Testis (tissue), 2 donors: ENCODE measurements at regions not wholly inside any gene's neighbourhood (a gene's known extent, or its start where the extent isn't known, plus 50 kb on each side); places are given as distances from the start of the nearest gene placed in this dataset.

ENCODE experiments used
- DNase-seq: peaks from one replicate; pipeline ENCODE4 v3.0.0-alpha.2; 2019
- H3K27ac ChIP-seq, 2 donors: fragments of 200-600 bp; sonication (generic); one replicate each; pipeline ENCODE4 v1.5.1; 2019
- H3K27me3 ChIP-seq: fragments of 200-600 bp; sonication (generic); one replicate; pipeline ENCODE4 v1.5.1; 2019
- H3K36me3 ChIP-seq: fragments of 200-600 bp; sonication (generic); one replicate; pipeline ENCODE4 v1.5.1; 2017; ENCODE audit warnings: low read depth; ENCODE audit errors: missing control alignments
- H3K4me1 ChIP-seq: fragments of 200-600 bp; sonication (generic); one replicate; pipeline ENCODE4 v1.5.1; 2019
- H3K4me3 ChIP-seq, 2 donors: fragments of 200-600 bp; sonication (generic); one replicate each; pipeline ENCODE4 v1.5.1; 2017 to 2019
- H3K9me3 ChIP-seq: fragments of 200-600 bp; sonication (generic); one replicate; pipeline ENCODE4 v1.5.1; 2017
- POLR2A ChIP-seq: fragments of 450-650 bp; IDR thresholded peaks from one replicate; pipeline ENCODE4 v1.6.1; 2017; ENCODE audit warnings: antibody characterized with exemption, mild to moderate bottlenecking, moderate library complexity
- WGBS, 2 donors: methylation state at CpG; one replicate each; pipeline ENCODE4 v1.1.5; 2018; 5-methylcytosine and 5-hydroxymethylcytosine counted together
- intact Hi-C: fragments of 100-400 bp; cut with DNase I; formaldehyde crosslinking; loops from one replicate; pipeline ENCODE4 v1.15.1; 2023; ENCODE audit warnings: low total_unique reads
- TF ChIP-seq, protein P1 (sequence below), 3 experiments: fragments of 450-650 bp in 2 of 3; fragments of 200-600 bp in 1 of 3; sonication (generic) in 1 of 3; IDR thresholded peaks; one replicate each; pipeline ENCODE4 v1.5.1; 2016 to 2019; ENCODE audit warnings: antibody characterized with exemption in 3 of 3, mild to moderate bottlenecking in 2 of 3, moderate library complexity in 1 of 3

- no peaks in the 10 kb centered on the region for H3K36me3 ChIP-seq
- H3K27ac ChIP-seq, result no peak overlapping the region
- no peaks in the 10 kb centered on the region for H3K4me1 ChIP-seq
- WGBS, 2 donors, result 89 to 91% methylated on average over 3 of the region's 3 CpGs
- intact Hi-C loops, result no loop called here
- no peak overlapping the region for H3K4me3 ChIP-seq
- no peaks in the 10 kb centered on the region for H3K27me3 ChIP-seq
- H3K9me3 ChIP-seq, result no peaks in the 10 kb centered on the region
- TF ChIP-seq, protein P1, sequence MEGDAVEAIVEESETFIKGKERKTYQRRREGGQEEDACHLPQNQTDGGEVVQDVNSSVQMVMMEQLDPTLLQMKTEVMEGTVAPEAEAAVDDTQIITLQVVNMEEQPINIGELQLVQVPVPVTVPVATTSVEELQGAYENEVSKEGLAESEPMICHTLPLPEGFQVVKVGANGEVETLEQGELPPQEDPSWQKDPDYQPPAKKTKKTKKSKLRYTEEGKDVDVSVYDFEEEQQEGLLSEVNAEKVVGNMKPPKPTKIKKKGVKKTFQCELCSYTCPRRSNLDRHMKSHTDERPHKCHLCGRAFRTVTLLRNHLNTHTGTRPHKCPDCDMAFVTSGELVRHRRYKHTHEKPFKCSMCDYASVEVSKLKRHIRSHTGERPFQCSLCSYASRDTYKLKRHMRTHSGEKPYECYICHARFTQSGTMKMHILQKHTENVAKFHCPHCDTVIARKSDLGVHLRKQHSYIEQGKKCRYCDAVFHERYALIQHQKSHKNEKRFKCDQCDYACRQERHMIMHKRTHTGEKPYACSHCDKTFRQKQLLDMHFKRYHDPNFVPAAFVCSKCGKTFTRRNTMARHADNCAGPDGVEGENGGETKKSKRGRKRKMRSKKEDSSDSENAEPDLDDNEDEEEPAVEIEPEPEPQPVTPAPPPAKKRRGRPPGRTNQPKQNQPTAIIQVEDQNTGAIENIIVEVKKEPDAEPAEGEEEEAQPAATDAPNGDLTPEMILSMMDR (IDR thresholded peaks at IDR 0.05), result no peak
- TF ChIP-seq POLR2A, result no peak
- no peak for DNase-seq
Observed at GRCh38 chr11:97966901-97967300, 1053.8 kb upstream of the CNTN5 start.

DNA sequence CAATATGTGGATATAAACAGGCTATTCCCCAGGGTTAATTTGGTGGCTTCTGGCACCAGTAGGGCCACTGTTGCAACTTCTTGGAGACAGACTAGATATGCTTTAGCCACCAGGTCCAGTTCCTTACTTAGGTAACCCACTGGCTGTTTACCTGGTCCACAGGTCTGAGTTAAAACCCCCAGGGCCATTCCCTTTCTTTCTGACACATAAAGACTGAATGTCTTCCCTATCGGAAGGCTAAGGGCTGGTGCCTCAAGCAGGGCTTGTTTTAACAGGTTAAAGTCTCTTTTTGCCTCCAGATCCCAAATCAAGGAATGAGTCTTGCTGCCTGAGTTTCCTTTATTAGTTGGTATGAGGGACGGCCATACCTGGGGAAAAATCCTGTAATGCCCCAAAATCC is 1052.7 kb upstream of the CNTN5 start:
- no peak overlapping the region for H3K4me3 ChIP-seq
- intact Hi-C loops, result no loop called here
- 87 to 90% methylated on average over 2 of the region's 2 CpGs for WGBS, 2 donors
- TF ChIP-seq, protein P1 (IDR thresholded peaks at IDR 0.05), result no peak
- TF ChIP-seq POLR2A, result no peak
- H3K4me1 ChIP-seq, result no peaks in the 10 kb centered on the region
- no peaks in the 10 kb centered on the region for H3K27me3 ChIP-seq
- H3K36me3 ChIP-seq, result no peaks in the 10 kb centered on the region
- H3K27ac ChIP-seq, result no peak overlapping the region
- no peak for DNase-seq
- H3K9me3 ChIP-seq, result no peaks in the 10 kb centered on the region

- Histone ChIP-seq H3K36me3 (no peaks in the 10 kb centered on the region), H3K4me1 (no peaks in the 10 kb centered on the region), H3K9me3 (no peaks in the 10 kb centered on the region), H3K4me3 (no peak overlapping the region), H3K27me3 (no peaks in the 10 kb centered on the region), H3K27ac (no peak overlapping the region)
- no peak for TF ChIP-seq POLR2A
- TF ChIP-seq, protein P1 (IDR thresholded peaks at IDR 0.05), result no peak
- DNase-seq, result no peak
- intact Hi-C loops, result no loop called here
- 62 to 71% methylated on average over 3 to 5 of the region's 5 CpGs for WGBS, 2 donors
Observed at GRCh38 chr11:97972731-97973130, 1048.0 kb upstream of the CNTN5 start.

DNA sequence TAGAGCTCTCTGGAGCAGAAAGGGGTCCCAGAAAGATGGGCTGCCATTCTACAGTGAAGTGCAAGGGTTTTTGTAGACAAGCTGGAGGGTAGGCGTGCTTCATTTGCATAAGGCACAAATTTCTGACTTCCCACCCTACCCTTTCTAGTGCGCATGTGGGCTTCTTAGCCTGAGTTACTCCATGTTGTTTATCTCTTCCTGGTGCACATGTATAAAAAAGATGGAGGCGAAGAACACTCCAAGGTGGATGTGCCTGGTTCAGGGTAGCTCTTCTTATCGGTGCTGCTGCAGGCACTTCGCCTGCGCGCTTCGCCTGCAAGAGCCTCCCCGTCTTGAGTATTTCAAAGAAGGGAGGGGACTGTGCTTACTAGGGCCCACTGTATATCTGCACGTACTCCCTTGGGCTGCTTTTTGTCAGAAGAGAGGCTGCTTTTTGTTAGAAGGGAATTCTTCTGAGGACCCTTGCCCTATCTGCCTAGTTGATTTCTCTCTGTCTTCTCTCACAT is 1047.3 kb upstream of the CNTN5 start:
- intact Hi-C loops, result no loop called here
- H3K36me3 ChIP-seq, result no peaks in the 10 kb centered on the region
- WGBS, 2 donors, result 52 to 66% methylated on average over 7 to 9 of the region's 10 CpGs
- no peaks in the 10 kb centered on the region for H3K27me3 ChIP-seq
- TF ChIP-seq POLR2A, result no peak
- TF ChIP-seq, protein P1 (IDR thresholded peaks at IDR 0.05), result no peak
- no peak for DNase-seq
- no peak overlapping the region for H3K27ac ChIP-seq
- no peaks in the 10 kb centered on the region for H3K9me3 ChIP-seq
- H3K4me1 ChIP-seq, result no peaks in the 10 kb centered on the region
- no peak overlapping the region for H3K4me3 ChIP-seq

DNA sequence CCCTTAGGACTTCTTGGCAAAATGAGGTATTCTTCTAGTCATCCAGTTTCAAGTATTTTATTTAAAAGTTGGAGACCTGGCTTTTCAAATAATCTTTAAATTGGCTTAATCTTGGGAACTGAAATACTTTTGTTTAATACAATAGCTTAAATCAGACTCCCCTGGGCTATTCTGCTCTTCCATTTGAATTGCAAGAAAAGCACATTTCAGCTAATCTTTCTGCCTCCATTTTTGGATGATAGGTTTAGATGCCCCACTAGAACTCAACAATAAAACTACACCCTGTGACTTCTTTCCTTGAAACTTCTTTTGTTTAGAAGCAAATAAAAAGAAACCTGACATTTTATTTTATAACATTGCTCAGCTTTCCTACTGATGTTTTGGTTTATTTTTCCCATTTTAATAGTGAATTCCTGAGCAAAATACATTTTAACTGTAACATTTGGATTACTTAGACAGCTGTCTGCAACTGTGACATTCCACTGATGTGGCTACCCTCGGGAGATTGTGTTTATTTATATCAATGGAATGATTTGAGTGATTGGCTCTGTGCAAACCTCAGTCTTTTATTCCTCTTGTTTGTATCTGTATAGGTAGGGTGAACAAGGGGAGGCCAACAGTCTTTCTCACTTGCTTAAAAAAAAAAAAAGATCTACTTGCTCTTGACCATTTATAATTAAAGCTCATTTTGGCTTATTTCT is 1045.8 kb upstream of the CNTN5 start:
- H3K9me3 ChIP-seq, result no peaks in the 10 kb centered on the region
- intact Hi-C loops, result no loop called here
- H3K4me1 ChIP-seq, result no peaks in the 10 kb centered on the region
- H3K27ac ChIP-seq, result no peak overlapping the region
- DNase-seq, result no peak
- WGBS, 2 donors, result 26 to 50% methylated on average over 1 of the region's 1 CpG
- H3K36me3 ChIP-seq, result no peaks in the 10 kb centered on the region
- H3K4me3 ChIP-seq, result no peak overlapping the region
- TF ChIP-seq, protein P1 (IDR thresholded peaks at IDR 0.05), result no peak
- TF ChIP-seq POLR2A, result no peak
- no peaks in the 10 kb centered on the region for H3K27me3 ChIP-seq
